NCI-H82 (cell line): ENCODE measurements at regions not wholly inside any gene's neighbourhood (a gene's known extent, or its start where the extent isn't known, plus 50 kb on each side); places are given as distances from the start of the nearest gene placed in this dataset.
A peak's percentile ranks its signal among the peaks of the same experiment; 100 is the strongest.

Source experiments
- DNase-seq: peaks from one replicate; lab custom pipeline; 2025; lab: John Stamatoyannopoulos, UW

- DNase-seq = no peak
These were observed 242.1 kb downstream of the HACE1 start for GRCh38 chr6:104617591-104617990.

GRCh38 chr6:104614394-104614793 is 245.3 kb downstream of the HACE1 start:
- no peak for DNase-seq

- DNase-seq = no peak
These were observed 246.2 kb downstream of the HACE1 start for GRCh38 chr6:104613416-104614001.

GRCh38 chr6:104612541-104612940 is 247.2 kb downstream of the HACE1 start:
- no peak for DNase-seq

GRCh38 chr6:104608101-104608500 is 251.6 kb downstream of the HACE1 start:
- DNase-seq = no peak

GRCh38 chr6:104607501-104607900 is 252.2 kb downstream of the HACE1 start:
- DNase-seq = no peak

GRCh38 chr6:104606361-104606760 is 253.4 kb downstream of the HACE1 start:
- peak; percentile 24 for DNase-seq

GRCh38 chr6:104604685-104605084 is 255.0 kb downstream of the HACE1 start:
- no peak for DNase-seq

GRCh38 chr6:104603108-104603745 is 256.5 kb downstream of the HACE1 start:
- no peak for DNase-seq

- DNase-seq = no peak
These were observed 258.0 kb downstream of the HACE1 start for GRCh38 chr6:104601721-104602120.

- DNase-seq = no peak
These were observed 258.5 kb downstream of the HACE1 start for GRCh38 chr6:104601131-104601651.

GRCh38 chr6:104600639-104600931 is 259.1 kb downstream of the HACE1 start:
- DNase-seq = no peak

GRCh38 chr6:104599821-104600638 is 259.7 kb downstream of the HACE1 start:
- DNase-seq = no peak

GRCh38 chr6:104597541-104598050 is 262.1 kb downstream of the HACE1 start:
- peak; percentile 8 for DNase-seq

- DNase-seq = no peak
These were observed 263.6 kb downstream of the HACE1 start for GRCh38 chr6:104596091-104596490.

- DNase-seq = no peak
These were observed 264.4 kb downstream of the HACE1 start for GRCh38 chr6:104595311-104595820.

- DNase-seq = no peak
These were observed 268.0 kb downstream of the HACE1 start for GRCh38 chr6:104591573-104592334.

- DNase-seq = no peak
These were observed 269.8 kb downstream of the HACE1 start for GRCh38 chr6:104589940-104590339.

GRCh38 chr6:104585646-104586045 is 274.1 kb downstream of the HACE1 start:
- no peak for DNase-seq

GRCh38 chr6:104580452-104580851 is 279.3 kb downstream of the HACE1 start:
- DNase-seq = no peak

- no peak for DNase-seq
These were observed 280.3 kb downstream of the HACE1 start for GRCh38 chr6:104579310-104579863.

- DNase-seq = no peak
These were observed 284.2 kb downstream of the HACE1 start for GRCh38 chr6:104575536-104575935.
